C4-2B (cell line): ENCODE measurements at regions not wholly inside any gene's neighbourhood (a gene's known extent, or its start where the extent isn't known, plus 50 kb on each side); places are given as distances from the start of the nearest gene placed in this dataset.

Source experiments
- ZFX ChIP-seq: fragments of 450-650 bp; IDR thresholded peaks from 2 replicates; pipeline ENCODE4 v1.6.1; 2017
- TF ChIP-seq, protein P1 (sequence below): fragments of 450-650 bp; conservative IDR thresholded peaks from 2 replicates; pipeline ENCODE4 v1.5.1; 2017; ENCODE audit warnings: mild to moderate bottlenecking

DNA sequence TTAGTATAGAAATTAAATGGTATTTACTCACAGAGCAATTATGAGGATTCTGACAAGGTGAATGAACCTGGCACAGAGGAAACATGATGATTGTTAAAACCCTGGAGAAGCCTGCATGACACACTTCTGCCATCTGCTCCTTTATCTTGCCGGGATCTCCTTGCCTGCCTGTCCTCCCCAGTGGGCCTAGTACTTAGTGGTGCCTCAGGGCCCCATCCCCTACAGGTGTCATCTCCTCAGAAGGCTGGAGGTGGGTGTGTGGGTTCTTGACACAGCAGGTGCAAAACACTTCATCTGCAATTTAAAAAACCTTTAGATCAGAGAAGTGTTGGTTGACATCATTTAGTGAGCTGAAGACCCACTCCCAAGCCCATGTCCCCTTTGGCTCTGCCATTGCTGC lies 261.2 kb downstream of the ADRA2A start:
- TF ChIP-seq, protein P1, sequence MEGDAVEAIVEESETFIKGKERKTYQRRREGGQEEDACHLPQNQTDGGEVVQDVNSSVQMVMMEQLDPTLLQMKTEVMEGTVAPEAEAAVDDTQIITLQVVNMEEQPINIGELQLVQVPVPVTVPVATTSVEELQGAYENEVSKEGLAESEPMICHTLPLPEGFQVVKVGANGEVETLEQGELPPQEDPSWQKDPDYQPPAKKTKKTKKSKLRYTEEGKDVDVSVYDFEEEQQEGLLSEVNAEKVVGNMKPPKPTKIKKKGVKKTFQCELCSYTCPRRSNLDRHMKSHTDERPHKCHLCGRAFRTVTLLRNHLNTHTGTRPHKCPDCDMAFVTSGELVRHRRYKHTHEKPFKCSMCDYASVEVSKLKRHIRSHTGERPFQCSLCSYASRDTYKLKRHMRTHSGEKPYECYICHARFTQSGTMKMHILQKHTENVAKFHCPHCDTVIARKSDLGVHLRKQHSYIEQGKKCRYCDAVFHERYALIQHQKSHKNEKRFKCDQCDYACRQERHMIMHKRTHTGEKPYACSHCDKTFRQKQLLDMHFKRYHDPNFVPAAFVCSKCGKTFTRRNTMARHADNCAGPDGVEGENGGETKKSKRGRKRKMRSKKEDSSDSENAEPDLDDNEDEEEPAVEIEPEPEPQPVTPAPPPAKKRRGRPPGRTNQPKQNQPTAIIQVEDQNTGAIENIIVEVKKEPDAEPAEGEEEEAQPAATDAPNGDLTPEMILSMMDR: no peak
- TF ChIP-seq ZFX: no peak
